ENCODE measurements at regions not wholly inside any gene's neighbourhood (a gene's known extent, or its start where the extent isn't known, plus 50 kb on each side); places are given as distances from the start of the nearest gene placed in this dataset.

DNA sequence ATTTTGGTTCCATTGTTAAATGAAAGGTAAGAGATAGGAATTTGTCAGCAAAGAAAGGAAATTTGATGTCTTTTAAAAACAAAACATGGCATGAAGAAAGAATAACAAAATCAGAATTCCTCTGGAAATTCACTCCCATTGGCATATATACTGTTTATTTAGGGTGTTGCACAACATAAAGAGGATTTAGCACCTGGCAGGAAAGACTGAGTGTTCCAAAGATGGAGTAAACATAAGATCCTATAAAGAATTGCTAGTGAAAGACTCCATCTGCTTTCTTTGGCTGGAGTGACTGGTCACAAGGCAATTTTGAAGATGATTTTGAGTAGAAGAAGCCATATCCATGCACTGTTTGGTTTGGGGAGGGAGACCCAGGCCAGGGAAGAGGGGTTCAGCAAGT lies 62.4 kb downstream of the CD24 start:
- TF ChIP-seq POLR2A (IDR thresholded peaks at IDR 0.05) = no peak
- TF ChIP-seq, protein P1, sequence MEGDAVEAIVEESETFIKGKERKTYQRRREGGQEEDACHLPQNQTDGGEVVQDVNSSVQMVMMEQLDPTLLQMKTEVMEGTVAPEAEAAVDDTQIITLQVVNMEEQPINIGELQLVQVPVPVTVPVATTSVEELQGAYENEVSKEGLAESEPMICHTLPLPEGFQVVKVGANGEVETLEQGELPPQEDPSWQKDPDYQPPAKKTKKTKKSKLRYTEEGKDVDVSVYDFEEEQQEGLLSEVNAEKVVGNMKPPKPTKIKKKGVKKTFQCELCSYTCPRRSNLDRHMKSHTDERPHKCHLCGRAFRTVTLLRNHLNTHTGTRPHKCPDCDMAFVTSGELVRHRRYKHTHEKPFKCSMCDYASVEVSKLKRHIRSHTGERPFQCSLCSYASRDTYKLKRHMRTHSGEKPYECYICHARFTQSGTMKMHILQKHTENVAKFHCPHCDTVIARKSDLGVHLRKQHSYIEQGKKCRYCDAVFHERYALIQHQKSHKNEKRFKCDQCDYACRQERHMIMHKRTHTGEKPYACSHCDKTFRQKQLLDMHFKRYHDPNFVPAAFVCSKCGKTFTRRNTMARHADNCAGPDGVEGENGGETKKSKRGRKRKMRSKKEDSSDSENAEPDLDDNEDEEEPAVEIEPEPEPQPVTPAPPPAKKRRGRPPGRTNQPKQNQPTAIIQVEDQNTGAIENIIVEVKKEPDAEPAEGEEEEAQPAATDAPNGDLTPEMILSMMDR (IDR thresholded peaks at IDR 0.05) = no peak

Data from Peyer's patch (tissue), 4 donors.